Stimulated activated CD8-positive, alpha-beta memory T cell treated with anti-CD3 and anti-CD28 coated beads, Interleukin-15, amount 100 ng/mL, for 1 hour (primary cell): ENCODE measurements at regions not wholly inside any gene's neighbourhood (a gene's known extent, or its start where the extent isn't known, plus 50 kb on each side); places are given as distances from the start of the nearest gene placed in this dataset.

ENCODE experiments used
- DNase-seq: peaks from one replicate; pipeline ENCODE4 v3.0.0-alpha.2; 2020; ENCODE audit warnings: low read depth

- no peak for DNase-seq
These were observed 218.3 kb downstream of the TBXT start for GRCh38 chr6:165949324-165949723.

- DNase-seq: no peak
These were observed 223.6 kb downstream of the TBXT start for GRCh38 chr6:165944002-165944466.

DNA sequence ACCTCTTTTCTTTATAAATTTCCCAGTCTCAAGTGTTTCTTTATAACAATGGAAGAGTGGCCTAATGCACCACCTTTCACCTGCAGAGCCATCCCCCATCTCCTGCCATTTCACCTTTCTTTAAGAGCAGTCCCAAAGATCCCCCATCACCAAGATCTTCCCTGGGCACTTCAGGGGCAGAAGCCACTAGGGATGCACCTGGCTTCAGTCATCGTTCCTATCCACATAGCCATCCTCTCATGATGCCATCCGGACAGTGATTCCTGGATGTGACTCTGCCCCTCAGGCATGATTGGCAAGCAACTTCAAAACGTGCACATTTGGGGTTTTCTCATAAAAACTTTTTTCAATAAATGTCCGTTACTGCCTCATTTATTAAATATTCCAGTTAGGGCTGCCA, 225.9 kb downstream of the TBXT start:
- no peak for DNase-seq

DNA sequence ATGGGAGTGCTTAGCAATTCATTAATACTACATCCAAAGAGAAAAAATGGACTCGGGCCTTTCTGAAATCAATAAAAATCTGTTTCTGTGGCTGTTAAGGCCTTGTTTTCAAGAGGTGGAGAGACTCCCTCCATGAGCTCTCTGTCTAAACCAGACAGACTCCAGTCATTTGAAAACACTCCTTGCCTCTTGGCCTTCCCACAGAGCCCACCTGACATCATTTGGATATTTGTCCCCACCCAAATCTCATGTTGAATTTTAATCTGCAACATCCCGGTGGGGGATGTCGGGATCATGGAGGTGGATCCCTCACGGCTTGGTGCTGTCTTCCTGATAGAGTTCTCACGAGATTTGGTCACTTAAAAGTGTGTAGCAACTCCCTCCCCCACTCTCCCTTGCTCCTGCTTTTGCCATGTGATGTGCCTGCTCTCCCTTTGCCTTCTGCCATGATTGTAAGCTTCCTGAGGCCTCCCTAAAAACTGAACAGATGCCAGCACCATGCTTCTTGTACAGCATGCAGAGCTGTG, 226.3 kb downstream of the TBXT start:
- DNase-seq: no peak

GRCh38 chr6:165940366-165940765, 227.3 kb downstream of the TBXT start:
- no peak for DNase-seq

DNA sequence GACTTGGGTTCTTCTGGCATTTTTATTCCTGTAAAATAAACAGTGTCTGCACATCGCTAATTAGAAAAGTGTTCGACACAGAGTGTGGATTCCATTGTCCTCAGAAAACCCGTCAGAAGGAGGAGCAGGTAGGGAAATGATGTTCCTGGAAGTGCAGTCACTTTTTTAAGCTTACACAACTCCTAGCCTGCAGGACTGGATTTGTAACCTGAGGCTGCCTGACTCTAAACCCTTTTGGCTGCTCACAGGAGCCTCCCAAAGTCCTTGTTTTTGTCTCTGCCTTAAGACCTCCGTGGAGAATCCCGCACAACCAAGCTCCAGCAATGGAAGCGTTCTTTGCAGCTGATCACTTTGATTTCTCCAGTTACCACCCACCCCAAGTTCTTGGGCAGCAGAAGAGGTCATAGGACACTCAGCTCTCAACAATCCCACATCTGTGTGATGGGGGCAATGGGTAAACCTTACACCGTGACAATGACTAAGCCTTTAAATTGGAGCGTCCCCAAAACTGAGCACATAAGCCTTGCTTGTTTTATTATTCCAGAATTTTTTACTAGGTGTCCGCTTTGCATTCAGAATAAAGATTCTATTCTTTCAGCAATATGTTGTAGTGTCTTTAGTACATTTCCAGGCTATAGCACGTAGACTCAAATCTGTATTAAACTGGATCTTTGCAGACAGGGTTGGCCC, 227.9 kb downstream of the TBXT start:
- DNase-seq: no peak

GRCh38 chr6:165939047-165939446, 228.6 kb downstream of the TBXT start:
- DNase-seq: no peak

DNA sequence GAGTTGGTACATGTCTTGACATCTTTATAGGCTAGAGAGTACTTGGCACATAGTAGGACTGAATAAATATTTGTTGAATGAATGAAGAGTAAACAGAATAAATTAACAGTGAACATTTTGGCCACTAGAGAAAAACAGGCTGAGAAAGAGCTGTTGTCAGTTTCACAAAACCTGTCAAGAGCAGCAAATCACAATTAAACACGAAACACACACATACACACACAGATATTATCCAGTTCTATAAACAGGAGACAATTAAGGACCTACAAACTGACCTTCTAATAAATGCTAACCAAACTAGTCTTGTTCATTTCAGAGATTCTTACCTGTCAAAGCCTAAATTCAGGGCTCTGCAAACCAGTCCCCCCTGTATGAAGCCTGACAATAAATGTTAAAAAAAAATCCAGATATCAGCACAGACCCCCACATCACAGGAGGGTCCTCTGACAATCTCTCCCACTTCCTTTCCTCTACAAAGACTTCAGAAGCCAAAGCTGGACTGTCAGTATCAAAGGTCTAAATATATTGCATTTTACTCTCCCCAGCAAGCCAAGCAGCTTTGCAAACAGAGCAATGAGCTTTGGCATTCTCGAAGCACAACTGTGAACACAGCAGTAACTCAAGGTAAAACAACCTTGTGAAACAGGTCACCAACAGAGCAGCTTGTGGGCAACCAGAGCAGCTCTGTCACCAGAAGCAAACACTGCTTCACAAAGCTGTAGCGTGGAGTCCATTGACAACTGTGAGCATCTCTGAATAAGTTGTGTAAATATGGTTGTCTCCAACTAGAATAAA, 229.9 kb downstream of the TBXT start:
- no peak for DNase-seq

DNA sequence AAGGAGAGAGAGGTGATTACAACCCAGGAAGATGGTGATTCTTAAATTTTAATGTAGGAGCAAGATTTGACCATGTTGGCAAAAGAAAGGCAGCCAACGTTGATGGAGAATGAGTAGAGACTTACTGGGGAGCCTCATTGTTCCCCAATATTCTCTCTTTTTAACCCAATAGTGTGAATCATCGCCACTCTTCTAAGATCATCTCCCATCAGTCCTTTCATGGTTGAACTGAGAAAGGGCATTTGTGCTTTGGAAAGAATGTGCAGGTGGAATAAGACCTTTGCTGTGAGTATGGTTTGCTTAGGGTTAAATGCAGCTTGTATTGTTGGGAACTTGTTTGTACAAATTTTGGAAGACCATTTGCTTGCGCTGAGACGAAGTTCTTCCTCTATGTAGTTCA, 231.0 kb downstream of the TBXT start:
- no peak for DNase-seq

DNA sequence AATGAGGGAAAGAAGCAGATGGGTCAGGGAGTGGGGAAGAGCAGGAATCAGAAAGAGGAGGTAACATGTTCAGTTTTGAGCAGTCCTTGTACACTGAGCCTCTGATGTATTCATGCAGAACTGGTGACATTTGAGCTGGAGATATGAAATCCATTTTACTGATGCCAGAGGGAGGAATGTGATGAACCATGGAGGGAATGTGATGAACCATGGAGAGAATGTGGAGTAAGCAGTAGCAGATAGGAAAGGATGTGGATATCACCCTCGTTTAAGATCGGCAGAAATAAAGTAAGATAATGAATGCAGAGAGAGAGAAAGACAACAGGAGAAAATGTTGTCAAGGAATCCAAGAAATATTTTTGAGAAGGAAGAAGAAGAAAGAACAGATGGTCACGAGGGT, 231.6 kb downstream of the TBXT start:
- DNase-seq: no peak

DNA sequence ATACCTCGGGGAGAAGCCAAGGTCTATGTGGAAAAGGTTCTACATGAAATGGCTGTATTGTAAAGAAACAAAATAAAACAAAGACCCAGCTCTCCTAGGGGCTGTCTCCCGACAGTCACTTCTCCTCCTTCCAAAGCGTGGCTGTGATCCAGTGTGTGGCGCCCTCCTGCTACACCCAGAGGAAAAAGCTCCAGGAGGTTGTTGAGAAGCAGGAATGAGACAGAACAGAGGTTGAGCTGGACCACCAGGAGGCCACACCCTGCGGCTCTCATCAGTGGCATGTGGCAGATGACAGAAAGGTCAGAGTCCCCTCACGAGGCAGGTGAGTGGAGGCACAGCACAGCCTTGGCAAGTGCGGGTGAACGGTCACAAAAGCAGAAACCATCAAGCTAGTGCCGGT, 236.0 kb downstream of the TBXT start:
- DNase-seq: no peak

- DNase-seq: no peak
These were observed 236.9 kb downstream of the TBXT start for GRCh38 chr6:165930668-165931214.

DNA sequence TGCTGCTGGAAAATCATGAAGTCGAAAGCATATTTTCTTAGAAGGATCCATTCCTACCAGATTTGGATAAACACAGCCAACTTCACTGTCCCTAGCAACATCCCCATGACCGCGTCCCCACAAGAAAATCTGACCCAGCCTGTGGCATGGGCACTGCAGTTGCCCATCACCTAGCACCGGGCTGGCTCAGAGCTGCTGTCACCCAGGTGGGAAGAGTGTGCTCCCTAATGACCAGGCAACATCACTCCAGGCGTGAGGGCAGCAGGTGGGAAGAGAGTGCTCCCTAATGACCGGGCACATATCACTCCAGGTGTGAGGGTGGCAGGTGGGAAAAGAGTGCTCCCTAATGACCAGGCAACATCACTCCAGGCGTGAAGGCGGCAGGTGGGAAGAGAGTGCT, 238.0 kb downstream of the TBXT start:
- DNase-seq: no peak

GRCh38 chr6:165926378-165926777, 241.3 kb downstream of the TBXT start:
- DNase-seq: no peak

DNA sequence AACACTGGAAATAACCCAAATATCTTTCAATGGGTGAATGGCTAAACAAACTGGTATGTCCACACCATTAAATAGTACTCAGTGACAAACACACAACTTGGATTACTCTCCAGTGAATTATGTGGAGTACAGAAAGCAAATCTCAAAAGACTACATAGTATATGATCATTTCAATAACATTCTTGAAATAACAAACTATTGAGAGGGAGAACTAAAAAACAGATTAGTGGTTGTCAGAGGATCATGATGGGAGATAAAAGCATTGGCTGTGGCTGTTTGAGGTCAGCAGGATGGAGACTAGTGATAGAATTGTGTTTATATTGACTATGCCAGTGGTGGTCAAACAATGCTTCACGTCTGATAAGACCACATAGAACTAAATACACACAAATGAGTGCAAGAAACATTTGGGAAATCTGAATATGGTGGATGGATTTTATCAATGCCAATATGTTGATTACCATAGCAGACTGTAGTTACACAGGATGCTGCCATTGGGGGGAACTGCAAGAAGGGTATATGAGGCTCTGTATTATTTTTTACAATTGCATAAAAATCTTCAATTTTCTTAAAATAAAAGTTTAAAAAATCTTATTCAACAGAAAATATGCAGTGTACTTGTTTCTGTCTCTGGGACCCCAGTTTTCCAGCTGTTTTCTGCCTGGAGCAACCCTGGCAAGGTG, 242.0 kb downstream of the TBXT start:
- no peak for DNase-seq

- no peak for DNase-seq
These were observed 245.3 kb downstream of the TBXT start for GRCh38 chr6:165922309-165922794.

DNA sequence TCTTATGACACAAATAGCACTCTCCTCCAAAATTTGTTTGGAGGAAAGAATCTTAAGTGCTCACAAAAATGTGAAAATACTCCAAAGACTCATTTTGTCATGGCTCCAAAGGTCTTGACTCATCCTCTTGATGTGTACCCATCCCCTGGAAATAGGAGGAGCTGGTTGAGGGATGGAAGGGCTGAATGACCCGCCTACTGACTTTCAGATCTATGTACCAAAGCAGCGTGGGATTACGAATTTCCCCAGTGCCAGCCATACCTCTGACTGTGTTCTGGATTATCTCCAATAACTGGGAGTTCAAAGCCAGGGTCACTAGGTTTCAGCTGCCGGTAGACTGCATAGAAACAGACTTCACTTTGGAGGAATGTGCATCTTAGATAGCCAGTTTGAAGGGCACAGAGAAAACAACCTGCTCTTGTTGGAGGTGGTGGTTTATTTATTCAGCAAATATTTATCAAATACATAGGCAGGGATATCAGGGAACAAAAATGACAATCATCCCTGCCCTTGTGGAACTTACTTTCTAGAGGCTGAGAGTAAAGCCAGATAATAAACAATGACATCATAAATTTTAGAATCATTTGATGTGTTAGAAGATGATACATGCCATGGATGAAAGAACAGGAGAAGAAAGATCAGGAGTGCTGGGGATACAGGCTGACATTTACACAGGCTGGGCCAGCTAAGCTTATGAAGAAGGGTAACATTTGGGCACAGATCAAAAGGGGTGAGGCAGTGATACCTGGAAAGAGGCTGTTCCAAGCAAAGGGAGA, 246.6 kb downstream of the TBXT start:
- DNase-seq: no peak

DNA sequence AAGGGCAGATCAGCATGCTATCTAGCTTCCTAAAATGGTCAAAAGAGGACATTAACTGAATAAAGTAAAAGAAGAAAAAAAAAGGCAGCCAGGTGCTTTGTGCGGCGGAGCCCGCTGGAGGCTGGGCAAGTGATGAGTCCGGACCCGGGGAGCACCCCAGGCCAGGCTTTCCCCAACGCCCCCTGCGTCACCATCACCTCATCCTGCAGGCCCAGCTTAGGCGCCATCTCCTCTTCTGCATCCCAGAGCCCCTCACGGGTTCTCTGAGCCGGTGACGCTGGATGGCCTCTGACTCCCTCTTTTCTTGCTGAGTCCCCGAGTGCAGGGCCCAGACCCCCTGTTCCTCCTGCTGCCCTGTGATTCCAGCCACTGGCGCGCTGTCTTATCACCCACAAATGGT, 250.1 kb downstream of the TBXT start:
- no peak for DNase-seq

GRCh38 chr6:165915022-165915770, 252.2 kb upstream of the PDE10A start:
- no peak for DNase-seq

GRCh38 chr6:165913676-165914570, 250.9 kb upstream of the PDE10A start:
- DNase-seq: no peak
